WI38 (cell line): ENCODE measurements at regions not wholly inside any gene's neighbourhood (a gene's known extent, or its start where the extent isn't known, plus 50 kb on each side); places are given as distances from the start of the nearest gene placed in this dataset.

Source experiments
- H3K4me3 ChIP-seq: 2 replicates; pipeline ENCODE4 v1.5.1; 2011; ENCODE audit warnings: low read depth, mild to moderate bottlenecking, control low read depth, low read length
- CTCF ChIP-seq: IDR thresholded peaks from 2 replicates; pipeline ENCODE4 v1.5.1; 2012; ENCODE audit warnings: low read depth, mild to moderate bottlenecking, control low read depth, low read length

GRCh38 chr14:30445011-30445793, 113.8 kb upstream of the G2E3 start:
- no peak for TF ChIP-seq CTCF

GRCh38 chr14:30445852-30446251, 113.1 kb upstream of the G2E3 start:
- no peak overlapping the region for H3K4me3 ChIP-seq
- TF ChIP-seq CTCF = no peak

More at GRCh38 chr14:30445011-30445793, 113.8 kb upstream of the G2E3 start:
- no peak overlapping the region for H3K4me3 ChIP-seq

- H3K4me3 ChIP-seq = no peak overlapping the region
- no peak for TF ChIP-seq CTCF
Measured at GRCh38 chr14:30450631-30451545, 108.1 kb upstream of the G2E3 start.

- no peak overlapping the region for H3K4me3 ChIP-seq
- no peak for TF ChIP-seq CTCF
Measured at GRCh38 chr14:30456296-30456695, 102.7 kb upstream of the G2E3 start.

GRCh38 chr14:30462358-30462757, 96.6 kb upstream of the G2E3 start:
- no peak overlapping the region for H3K4me3 ChIP-seq
- no peak for TF ChIP-seq CTCF

GRCh38 chr14:30464481-30464880, 94.5 kb upstream of the G2E3 start:
- no peak for TF ChIP-seq CTCF
- H3K4me3 ChIP-seq = no peak overlapping the region

GRCh38 chr14:30468354-30468753, 90.6 kb upstream of the G2E3 start:
- no peak for TF ChIP-seq CTCF
- no peak overlapping the region for H3K4me3 ChIP-seq
